NCI-H524 (cell line): ENCODE measurements at regions not wholly inside any gene's neighbourhood (a gene's known extent, or its start where the extent isn't known, plus 50 kb on each side); places are given as distances from the start of the nearest gene placed in this dataset.
"Not testable (repeated sequence)": the region's sequence is repeated elsewhere in the genome, so short reads cannot be mapped to it uniquely, and the experiment has no call there.

ENCODE experiments used
- DNase-seq, 2 experiments: peaks; one replicate each; lab custom pipeline; 2025; lab: John Stamatoyannopoulos, UW

GRCh38 chr5:35561396-35561795 lies 56.3 kb upstream of the SPEF2 start:
- no peak for DNase-seq

DNA sequence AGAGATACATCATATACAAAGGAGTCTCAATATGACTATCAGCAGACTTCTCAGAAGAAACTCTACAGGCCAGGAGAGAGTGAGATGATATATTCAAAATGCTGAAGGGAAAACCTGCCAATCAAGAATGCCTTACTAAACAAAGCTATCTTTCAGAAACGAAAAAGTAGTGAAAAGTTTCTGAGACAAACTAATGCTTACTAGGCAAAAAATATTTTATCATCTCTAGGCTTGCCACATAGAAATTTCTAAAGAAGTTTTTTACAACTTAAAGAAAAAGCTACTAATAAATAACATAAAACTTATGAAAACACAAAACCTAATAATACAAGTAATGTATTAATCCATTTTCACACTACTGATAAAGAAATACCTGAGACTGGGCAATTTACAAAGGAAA lies 59.9 kb upstream of the SPEF2 start:
- no peak for DNase-seq

DNA sequence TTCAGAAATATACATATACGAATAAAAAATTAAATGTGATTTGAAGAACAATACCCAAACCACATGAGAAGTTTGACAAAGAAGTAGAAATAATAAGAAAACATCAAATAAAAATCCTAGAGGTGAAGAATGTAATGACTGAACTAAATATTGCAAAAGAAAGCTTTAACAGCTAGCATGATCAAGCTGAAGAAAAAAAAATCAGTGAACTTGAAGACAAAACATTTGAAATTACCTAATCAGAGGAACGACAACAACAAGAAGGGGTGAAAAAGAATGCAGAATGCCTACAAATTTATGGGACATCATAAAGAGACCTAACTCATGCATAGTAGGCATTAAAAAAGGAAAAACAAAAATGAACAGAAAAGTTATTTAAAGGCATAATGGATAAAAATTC lies 60.5 kb upstream of the SPEF2 start:
- no peak for DNase-seq

- DNase-seq: no peak
These were observed 63.6 kb upstream of the SPEF2 start for GRCh38 chr5:35554016-35554415.

GRCh38 chr5:35545190-35545589 lies 72.5 kb upstream of the SPEF2 start:
- DNase-seq: no peak

DNA sequence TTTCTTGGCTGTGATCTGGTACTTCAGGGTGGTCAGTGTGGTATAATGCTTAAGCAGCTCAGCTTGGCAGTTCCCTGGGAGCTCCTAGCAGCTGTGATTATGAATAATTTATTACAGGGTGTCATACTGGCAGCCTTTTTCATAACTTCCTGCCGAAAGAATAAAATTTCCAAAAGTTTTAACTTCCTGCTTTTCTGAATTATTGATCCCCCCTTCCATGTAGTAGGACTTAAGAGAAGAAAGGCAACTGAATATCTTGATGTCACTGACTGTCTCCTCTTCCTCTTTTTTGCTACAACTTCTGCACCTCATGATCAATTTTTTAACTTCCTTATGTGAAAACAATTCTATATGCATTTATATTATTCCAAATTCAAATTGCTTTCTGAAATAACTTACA lies 74.3 kb upstream of the SPEF2 start:
- DNase-seq: no peak

DNA sequence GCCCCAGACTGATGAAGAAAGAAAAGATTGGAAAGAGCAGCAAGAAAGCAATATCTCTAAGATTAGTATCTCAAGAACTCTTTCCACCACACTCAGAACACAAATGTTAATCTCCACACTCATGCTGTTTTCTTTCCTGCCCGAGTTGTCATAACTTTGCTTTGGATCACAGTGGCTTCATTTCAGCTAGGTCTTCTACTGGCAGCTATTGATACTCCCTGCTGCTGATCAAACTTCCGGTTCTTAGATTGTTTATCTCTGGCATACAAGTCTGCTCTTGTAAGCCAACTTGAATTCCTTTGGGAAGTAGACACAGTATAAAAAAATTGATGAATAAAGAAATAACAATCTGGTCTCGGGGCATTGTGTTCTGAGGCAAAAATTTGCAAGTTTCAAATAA lies 77.7 kb upstream of the SPEF2 start:
- no peak for DNase-seq

DNA sequence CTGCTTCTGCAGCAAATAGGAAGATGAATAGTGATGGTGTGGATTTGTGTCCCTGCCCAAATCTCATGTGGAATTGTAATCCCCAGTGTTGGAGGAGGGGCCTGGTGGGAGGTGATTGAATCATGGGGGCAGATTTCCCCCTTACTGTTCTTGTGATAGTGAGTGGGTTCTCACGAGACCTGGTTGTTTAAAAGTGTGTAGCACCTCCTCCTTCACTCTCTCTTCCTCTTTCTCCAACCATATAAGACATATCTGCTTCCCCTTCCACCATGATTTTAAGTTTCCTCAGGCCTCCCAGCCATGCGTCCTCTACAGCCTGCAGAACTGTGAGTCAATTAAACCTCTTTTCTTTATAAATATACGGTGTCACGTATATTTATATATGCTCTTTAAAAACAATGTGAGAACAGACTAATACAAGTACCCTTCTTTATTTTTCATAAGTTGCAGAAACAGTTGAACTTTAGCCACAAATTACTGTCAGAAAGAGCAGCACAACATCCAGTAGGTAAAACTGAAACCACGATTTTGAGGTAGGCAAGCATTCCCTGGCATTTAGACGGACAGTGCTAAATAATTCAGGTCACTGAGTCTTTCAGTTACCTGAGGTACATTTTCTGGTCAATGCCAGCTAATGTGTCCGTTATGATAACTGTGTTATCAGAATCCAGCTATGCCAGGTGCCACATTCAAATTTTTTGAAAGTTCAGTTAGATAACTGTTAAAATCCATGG lies 79.3 kb upstream of the SPEF2 start:
- DNase-seq: no peak

- no peak for DNase-seq
These were observed 84.5 kb upstream of the SPEF2 start for GRCh38 chr5:35533156-35533555.

- DNase-seq: not testable (repeated sequence)
These were observed 86.1 kb upstream of the SPEF2 start for GRCh38 chr5:35531553-35531952.

DNA sequence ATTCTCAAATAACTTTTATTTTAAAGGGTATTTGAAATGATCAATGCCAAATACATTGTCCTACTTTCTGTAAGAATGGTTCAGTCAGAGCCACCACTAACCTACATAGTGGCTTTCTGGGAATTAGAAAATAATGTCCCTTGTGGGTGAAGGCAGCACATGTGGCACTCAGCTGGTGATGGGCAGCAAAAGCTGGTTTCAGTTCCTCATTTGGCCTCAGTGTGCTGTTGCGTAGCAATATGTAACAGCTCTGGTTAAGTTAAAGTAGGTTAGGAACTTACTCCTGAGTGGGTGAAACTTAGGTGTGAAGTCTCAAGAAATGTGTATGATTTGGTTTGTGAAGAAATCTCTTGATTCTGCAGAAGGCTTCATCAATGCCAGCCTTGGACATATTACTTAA lies 99.6 kb upstream of the SPEF2 start:
- no peak for DNase-seq

GRCh38 chr5:35516271-35516670 lies 101.4 kb upstream of the SPEF2 start:
- DNase-seq: no peak

- no peak for DNase-seq
These were observed 104.1 kb upstream of the SPEF2 start for GRCh38 chr5:35513612-35514011.

DNA sequence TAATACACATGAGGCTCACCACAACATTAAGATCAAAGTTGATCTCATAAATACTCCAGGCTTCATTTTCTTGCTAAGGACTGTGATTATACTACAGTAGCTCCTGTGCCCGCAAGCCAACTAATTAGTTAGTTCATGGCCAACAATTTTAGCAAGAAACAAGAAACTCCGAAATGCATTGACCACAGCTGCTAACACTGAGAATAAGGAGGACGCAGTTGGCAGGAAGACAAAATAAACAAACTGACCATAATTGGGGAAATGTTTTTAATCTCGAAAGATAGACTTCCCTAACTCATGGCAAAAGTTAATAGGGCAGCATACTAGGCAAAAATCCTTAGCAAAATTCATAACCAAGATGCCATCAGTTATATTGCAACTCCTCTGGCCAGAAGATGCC lies 115.5 kb upstream of the SPEF2 start:
- DNase-seq: no peak

DNA sequence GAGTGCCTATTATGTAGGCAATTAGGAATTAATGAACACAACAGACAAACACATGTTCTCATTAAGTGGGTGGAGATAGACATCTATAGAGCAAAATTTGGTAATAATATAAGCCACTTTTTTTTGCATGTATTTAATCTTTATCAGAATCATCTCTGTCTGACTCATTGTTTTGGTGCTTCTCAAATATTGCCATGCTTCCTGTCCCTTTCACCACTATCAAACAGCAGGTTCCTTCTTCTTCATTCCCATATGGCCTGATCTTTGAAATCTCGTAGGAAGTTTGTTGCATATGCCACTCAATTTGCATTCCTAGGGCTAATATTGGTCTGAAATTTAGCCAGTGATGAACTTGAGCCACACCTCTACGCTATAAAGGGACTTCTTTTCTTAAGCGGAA lies 128.9 kb upstream of the SPEF2 start:
- no peak for DNase-seq

DNA sequence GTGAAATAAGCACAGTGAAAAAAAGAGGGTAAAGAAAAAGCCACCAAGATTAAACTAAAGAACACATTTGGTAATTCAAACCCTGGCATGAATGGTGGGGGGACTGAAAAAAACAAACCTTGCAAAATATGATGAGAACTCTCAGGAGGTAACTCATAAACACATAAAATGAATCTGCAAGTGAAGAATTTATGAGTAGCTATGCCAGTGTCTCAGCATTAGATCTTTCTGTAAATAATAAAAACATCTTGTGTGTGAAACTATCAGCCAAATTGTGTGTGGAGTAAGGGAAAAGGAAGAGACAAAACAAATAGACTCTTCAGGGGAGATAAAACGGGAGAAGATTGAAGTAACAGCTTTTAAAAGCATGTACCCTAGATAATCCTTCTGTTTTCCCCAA lies 129.6 kb upstream of the SPEF2 start:
- DNase-seq: no peak

- DNase-seq: no peak
These were observed 130.2 kb upstream of the SPEF2 start for GRCh38 chr5:35487233-35488025.

GRCh38 chr5:35485487-35485886 lies 132.2 kb upstream of the SPEF2 start:
- DNase-seq: no peak

- DNase-seq: no peak
These were observed 133.4 kb upstream of the SPEF2 start for GRCh38 chr5:35484241-35484640.

- DNase-seq: no peak
These were observed 133.9 kb upstream of the SPEF2 start for GRCh38 chr5:35483780-35484179.

- DNase-seq: no peak
These were observed 134.5 kb upstream of the SPEF2 start for GRCh38 chr5:35483191-35483590.

DNA sequence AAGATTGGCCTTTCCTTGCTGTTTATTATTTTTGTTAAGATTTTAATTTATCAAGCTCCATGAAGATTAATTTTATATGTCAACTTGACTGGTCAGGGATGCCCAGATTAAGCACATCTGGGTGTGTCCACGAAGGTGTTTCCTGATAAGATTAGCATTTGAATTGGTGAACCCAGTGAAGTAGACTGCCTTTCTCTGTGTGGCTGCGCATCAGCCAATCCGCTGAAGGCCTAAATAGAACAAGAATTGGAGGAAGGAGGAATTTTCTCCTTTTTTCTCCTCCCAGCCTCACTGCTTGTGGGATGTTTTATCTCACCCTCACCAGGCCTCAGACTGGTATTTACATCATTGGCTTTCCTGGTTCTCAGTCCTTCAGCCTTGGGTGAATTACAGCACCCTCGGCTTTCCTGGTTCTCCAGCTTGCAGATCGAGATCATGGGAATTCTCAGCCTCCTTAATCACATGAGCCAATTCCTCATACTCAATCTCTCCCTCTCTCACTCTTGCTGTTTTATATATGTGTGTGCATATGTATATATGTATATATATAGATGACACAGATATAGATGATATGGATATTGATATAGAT lies 135.4 kb upstream of the SPEF2 start:
- no peak for DNase-seq
